CD14-positive monocyte (primary cell): ENCODE measurements at regions not wholly inside any gene's neighbourhood (a gene's known extent, or its start where the extent isn't known, plus 50 kb on each side); places are given as distances from the start of the nearest gene placed in this dataset.

Source experiments
- DNase-seq, 3 donors: peaks; one replicate each; pipeline ENCODE4 v3.0.0-alpha.2; 2011 to 2022
- H2AFZ ChIP-seq: 2 replicates; pipeline ENCODE4 v1.6.0; 2012; ENCODE audit warnings: mild to moderate bottlenecking, low read depth, low read length, inconsistent platforms; ENCODE audit not compliant: insufficient read depth, poor library complexity, severe bottlenecking
- H3K27ac ChIP-seq, 2 donors: 1 replicate in 1 of 2; 2 replicates in 1 of 2; pipeline ENCODE4 v1.5.1; 2012 to 2013; ENCODE audit warnings: low read length in 2 of 2, control low read depth in 1 of 2, inconsistent platforms in 1 of 2, low read depth in 1 of 2, mild to moderate bottlenecking in 1 of 2
- H3K27me3 ChIP-seq, 2 donors: one replicate each; pipeline versions ENCODE4 v1.6.0 to v1.6.1; 2011 to 2013; ENCODE audit warnings: low read length in 2 of 2; ENCODE audit not compliant: control insufficient read depth in 2 of 2, insufficient read depth in 2 of 2
- H3K36me3 ChIP-seq, 2 donors: replicated peaks in 1 of 2; 1 replicate in 1 of 2; 2 replicates in 1 of 2; pipeline versions ENCODE4 v1.5.1 to v1.6.1; 2012 to 2013; ENCODE audit warnings: low read length in 2 of 2, control low read depth in 1 of 2, inconsistent platforms in 1 of 2, mild to moderate bottlenecking in 1 of 2; ENCODE audit not compliant: insufficient read depth in 2 of 2, control insufficient read depth in 1 of 2
- H3K4me1 ChIP-seq, 2 donors: 1 replicate in 1 of 2; 2 replicates in 1 of 2; pipeline versions ENCODE4 v1.5.1 to v1.6.1; 2012 to 2013; ENCODE audit warnings: low read length in 2 of 2, control low read depth in 1 of 2, inconsistent platforms in 1 of 2, mild to moderate bottlenecking in 1 of 2, moderate library complexity in 1 of 2; ENCODE audit not compliant: insufficient read depth in 2 of 2, control insufficient read depth in 1 of 2
- H3K4me2 ChIP-seq: replicated peaks from 2 replicates; pipeline ENCODE3; 2012; ENCODE audit warnings: low read length, moderate library complexity, mild to moderate bottlenecking; ENCODE audit not compliant: poor library complexity, severe bottlenecking; ENCODE audit errors: extremely low read depth
- H3K4me3 ChIP-seq, 3 experiments: fragments of 200-600 bp in 1 of 3; sonication (generic) in 1 of 3; replicated peaks in 1 of 3; 1 replicate in 2 of 3; 2 replicates in 1 of 3; pipeline ENCODE4 v1.5.1; 2011 to 2013; ENCODE audit warnings: low read length in 3 of 3, mild to moderate bottlenecking in 3 of 3, control low read depth in 2 of 3, low read depth in 2 of 3, inconsistent platforms in 1 of 3, moderate library complexity in 1 of 3
- H3K79me2 ChIP-seq: 2 replicates; pipeline ENCODE4 v1.6.0; 2012; ENCODE audit warnings: mild to moderate bottlenecking, control low read depth, inconsistent platforms, low read length, moderate library complexity; ENCODE audit not compliant: insufficient read depth
- H3K9ac ChIP-seq: 2 replicates; pipeline ENCODE4 v1.6.0; 2017; ENCODE audit warnings: low read length, mild to moderate bottlenecking; ENCODE audit not compliant: insufficient read depth, poor library complexity, severe bottlenecking
- H3K9me3 ChIP-seq, 2 donors: replicated peaks in 1 of 2; 1 replicate in 1 of 2; 2 replicates in 1 of 2; pipeline versions ENCODE4 v1.5.1 to v1.6.1; 2012 to 2013; ENCODE audit warnings: low read length in 2 of 2, control low read depth in 1 of 2; ENCODE audit not compliant: control insufficient read depth in 1 of 2, insufficient read depth in 1 of 2
- H4K20me1 ChIP-seq: 2 replicates; pipeline ENCODE4 v1.6.0; 2012; ENCODE audit warnings: mild to moderate bottlenecking, low read length, control low read depth, moderate library complexity; ENCODE audit not compliant: insufficient read depth
- H3K27ac Mint-ChIP-seq, 7 donors: one replicate each; pipeline ENCODE4 v1.8.0; 2020; ENCODE audit warnings: mild to moderate bottlenecking in 7 of 7, mixed read lengths in 7 of 7, moderate library complexity in 6 of 7, inconsistent platforms in 2 of 7
- H3K27me3 Mint-ChIP-seq, 3 donors: one replicate each; pipeline ENCODE4 v1.8.0; 2021 to 2022; ENCODE audit warnings: low read depth in 3 of 3, mild to moderate bottlenecking in 3 of 3, mixed read lengths in 3 of 3, moderate library complexity in 3 of 3, inconsistent platforms in 1 of 3
- H3K36me3 Mint-ChIP-seq, 2 donors: one replicate each; pipeline ENCODE4 v1.8.0; 2020; ENCODE audit warnings: mixed read lengths in 2 of 2, inconsistent platforms in 1 of 2, mild to moderate bottlenecking in 1 of 2
- H3K4me1 Mint-ChIP-seq: one replicate; pipeline ENCODE4 v1.8.0; 2020; ENCODE audit warnings: mild to moderate bottlenecking, mixed read lengths
- H3K4me3 Mint-ChIP-seq, 2 donors: one replicate each; pipeline ENCODE4 v1.8.0; 2020; ENCODE audit warnings: mild to moderate bottlenecking in 2 of 2, mixed read lengths in 2 of 2, moderate library complexity in 1 of 2
- H3K9me3 Mint-ChIP-seq, 7 donors: one replicate each; pipeline ENCODE4 v1.8.0; 2020 to 2022; ENCODE audit warnings: mixed read lengths in 7 of 7, mild to moderate bottlenecking in 6 of 7, moderate library complexity in 6 of 7, inconsistent platforms in 2 of 7
- WGBS: methylation state at CpG from one replicate; pipeline ENCODE4 v1.1.5; 2013; ENCODE audit warnings: missing lambda C conversion rate; ENCODE audit not compliant: insufficient coverage; 5-methylcytosine and 5-hydroxymethylcytosine counted together
- intact Hi-C, 2 donors: fragments of 100-400 bp; cut with micrococcal nuclease; formaldehyde crosslinking; loops; one replicate each; pipeline versions ENCODE4 v1.15.0 to v1.15.1; 2023
- TF ChIP-seq, protein P1 (sequence below): fragments of 200-600 bp; IDR thresholded peaks from one replicate; pipeline ENCODE4 v1.8.0; 2022; ENCODE audit warnings: antibody characterized with exemption, mild to moderate bottlenecking

DNA sequence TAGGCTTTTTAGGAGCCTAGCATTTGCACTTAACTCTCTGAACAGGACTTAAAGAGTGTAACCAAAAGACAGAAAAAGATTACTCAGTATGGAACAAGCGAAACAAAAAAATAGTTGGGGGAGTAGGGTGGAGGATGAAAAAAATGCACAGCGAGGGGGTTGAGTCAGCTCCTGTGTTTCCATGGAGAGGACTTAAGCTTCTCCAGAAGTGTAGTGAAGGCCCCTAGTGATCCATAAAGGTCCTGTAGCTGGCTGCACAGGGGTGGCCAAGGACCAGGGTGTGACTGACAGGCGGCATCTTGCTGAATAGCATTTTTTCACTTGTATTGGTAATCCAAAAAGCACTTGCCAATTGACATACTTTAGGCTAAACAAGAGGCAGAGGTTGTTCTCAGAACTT lies 533.9 kb downstream of the RFPL4B start:
- intact Hi-C loops: no loop called here
- Histone ChIP-seq H3K4me1 (no peaks in the 10 kb centered on the region), H3K36me3 (no peaks in the 10 kb centered on the region), H3K79me2 (no peaks in the 10 kb centered on the region), H3K4me3 (no peak overlapping the region), H3K27me3 (no peaks in the 10 kb centered on the region), H3K4me2 (no peak overlapping the region), H3K9ac (no peak overlapping the region), H2AFZ (no peak overlapping the region), H3K27ac (no peak overlapping the region), H4K20me1 (no peaks in the 10 kb centered on the region), H3K9me3 (no peaks in the 10 kb centered on the region)
- peaks cover 0 to 2% (median 2%) of the 10 kb centered on the region in 3 donors for H3K27me3 Mint-ChIP-seq
- 97% methylated on average over 3 of the region's 3 CpGs for WGBS
- H3K4me1 Mint-ChIP-seq: no peaks in the 10 kb centered on the region
- H3K4me3 Mint-ChIP-seq: no peak overlapping the region
- no peak overlapping the region for H3K27ac Mint-ChIP-seq
- DNase-seq: no peak
- TF ChIP-seq, protein P1, sequence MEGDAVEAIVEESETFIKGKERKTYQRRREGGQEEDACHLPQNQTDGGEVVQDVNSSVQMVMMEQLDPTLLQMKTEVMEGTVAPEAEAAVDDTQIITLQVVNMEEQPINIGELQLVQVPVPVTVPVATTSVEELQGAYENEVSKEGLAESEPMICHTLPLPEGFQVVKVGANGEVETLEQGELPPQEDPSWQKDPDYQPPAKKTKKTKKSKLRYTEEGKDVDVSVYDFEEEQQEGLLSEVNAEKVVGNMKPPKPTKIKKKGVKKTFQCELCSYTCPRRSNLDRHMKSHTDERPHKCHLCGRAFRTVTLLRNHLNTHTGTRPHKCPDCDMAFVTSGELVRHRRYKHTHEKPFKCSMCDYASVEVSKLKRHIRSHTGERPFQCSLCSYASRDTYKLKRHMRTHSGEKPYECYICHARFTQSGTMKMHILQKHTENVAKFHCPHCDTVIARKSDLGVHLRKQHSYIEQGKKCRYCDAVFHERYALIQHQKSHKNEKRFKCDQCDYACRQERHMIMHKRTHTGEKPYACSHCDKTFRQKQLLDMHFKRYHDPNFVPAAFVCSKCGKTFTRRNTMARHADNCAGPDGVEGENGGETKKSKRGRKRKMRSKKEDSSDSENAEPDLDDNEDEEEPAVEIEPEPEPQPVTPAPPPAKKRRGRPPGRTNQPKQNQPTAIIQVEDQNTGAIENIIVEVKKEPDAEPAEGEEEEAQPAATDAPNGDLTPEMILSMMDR: no peak
- H3K9me3 Mint-ChIP-seq: no peaks in the 10 kb centered on the region
- H3K36me3 Mint-ChIP-seq: no peaks in the 10 kb centered on the region

DNA sequence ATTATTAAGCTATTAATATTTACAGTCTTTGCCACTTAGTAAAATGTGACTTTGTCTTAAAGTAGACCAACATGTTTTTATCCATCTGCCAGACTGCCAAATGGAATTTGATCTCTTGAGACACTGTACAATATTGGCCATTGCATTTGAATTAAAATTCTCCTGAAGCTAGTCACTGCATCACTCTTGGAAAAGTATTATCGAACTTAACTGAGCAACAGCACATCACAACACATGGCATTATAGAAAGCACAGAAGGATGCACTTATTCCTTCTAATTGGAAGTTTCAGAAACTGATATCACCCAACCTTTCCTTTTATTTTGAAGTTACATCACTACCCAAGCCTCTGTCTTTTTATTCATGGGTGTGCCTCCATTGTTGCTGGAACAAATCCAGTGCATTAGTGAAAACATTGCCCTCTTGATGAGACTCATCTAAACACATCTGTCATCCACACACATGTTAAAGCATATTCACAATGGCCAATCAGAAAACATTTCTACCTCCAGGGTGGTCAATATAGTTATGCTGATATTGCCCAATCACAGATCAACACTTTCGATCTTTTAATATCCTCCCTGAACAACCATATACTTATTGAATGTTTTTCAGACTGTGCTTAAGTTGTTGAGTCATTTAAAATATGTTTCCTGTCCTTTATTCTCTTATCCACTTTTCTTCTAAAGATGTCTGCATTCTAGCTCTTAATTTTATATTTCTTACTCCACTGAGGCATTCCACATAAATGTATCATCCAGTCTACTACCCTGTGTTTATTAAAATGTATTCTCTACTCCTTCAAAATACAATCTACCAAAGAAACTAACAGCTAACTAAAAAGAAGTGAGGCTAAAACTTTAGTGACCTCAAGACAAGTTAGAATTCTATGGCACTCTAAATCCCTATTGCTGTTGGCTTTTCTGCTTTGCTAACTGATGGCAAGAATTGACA lies 535.0 kb downstream of the RFPL4B start:
- no peak for DNase-seq
- Histone ChIP-seq H3K27me3 (no peaks in the 10 kb centered on the region), H3K9me3 (no peaks in the 10 kb centered on the region), H4K20me1 (no peaks in the 10 kb centered on the region), H3K4me3 (no peak overlapping the region), H2AFZ (no peak overlapping the region), H3K9ac (no peak overlapping the region), H3K4me2 (no peak overlapping the region), H3K4me1 (no peaks in the 10 kb centered on the region), H3K27ac (no peak overlapping the region), H3K36me3 (no peaks in the 10 kb centered on the region), H3K79me2 (no peaks in the 10 kb centered on the region)
- no peaks in the 10 kb centered on the region for H3K36me3 Mint-ChIP-seq
- WGBS: 80% methylated on average over 1 of the region's 2 CpGs
- H3K4me3 Mint-ChIP-seq: no peak overlapping the region
- intact Hi-C loops: no loop called here
- no peak overlapping the region for H3K27ac Mint-ChIP-seq
- peaks cover 0 to 2% (median 2%) of the 10 kb centered on the region in 3 donors for H3K27me3 Mint-ChIP-seq
- H3K4me1 Mint-ChIP-seq: no peaks in the 10 kb centered on the region
- no peaks in the 10 kb centered on the region for H3K9me3 Mint-ChIP-seq
- TF ChIP-seq, protein P1: no peak
